Dedifferentiated amniotic fluid mesenchymal stem cell (primary cell): ENCODE measurements at regions not wholly inside any gene's neighbourhood (a gene's known extent, or its start where the extent isn't known, plus 50 kb on each side); places are given as distances from the start of the nearest gene placed in this dataset.

ENCODE experiments used
- DNase-seq: peaks from one replicate; pipeline ENCODE4 v3.0.0-alpha.2; 2016; ENCODE audit errors: extremely low spot score

DNA sequence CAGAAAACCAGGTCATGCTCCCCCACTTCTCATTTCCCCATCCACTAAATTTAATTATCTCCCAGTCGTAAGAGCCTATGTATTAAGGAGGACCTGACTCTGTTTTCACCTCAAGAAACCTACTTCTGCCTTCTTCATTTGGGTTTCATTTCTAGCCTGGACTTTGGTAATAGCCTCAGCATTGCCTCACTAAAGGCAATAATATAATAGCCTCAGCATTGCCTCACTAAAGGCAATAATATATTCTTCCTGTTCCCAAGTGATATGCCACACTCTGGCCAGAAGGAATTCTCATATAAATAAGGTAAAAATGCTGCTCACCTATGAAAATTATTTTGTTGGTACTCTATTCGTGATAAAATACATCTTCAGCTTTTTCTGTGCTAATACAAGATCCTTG, 993.9 kb downstream of the EFNB2 start:
- DNase-seq, result no peak

GRCh38 chr13:105538346-105538745, 997.1 kb downstream of the EFNB2 start:
- no peak for DNase-seq

DNA sequence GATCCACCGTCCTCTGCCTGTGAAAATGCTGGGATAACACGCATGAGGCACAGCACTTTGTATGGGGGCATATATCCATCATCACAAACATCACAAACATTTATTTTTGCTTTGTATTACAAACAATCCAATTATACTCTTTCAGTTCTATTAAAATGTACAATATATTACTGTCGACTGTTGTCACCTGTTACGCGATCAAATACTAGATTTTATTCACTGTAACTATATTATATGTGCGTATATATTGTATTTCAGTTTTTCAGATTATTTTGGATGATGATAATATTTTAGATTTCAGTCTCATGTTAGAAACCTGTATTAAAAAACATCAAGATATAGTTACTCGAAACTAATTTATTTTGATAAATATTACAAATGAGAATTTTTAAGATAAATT, 998.3 kb downstream of the EFNB2 start:
- no peak for DNase-seq

DNA sequence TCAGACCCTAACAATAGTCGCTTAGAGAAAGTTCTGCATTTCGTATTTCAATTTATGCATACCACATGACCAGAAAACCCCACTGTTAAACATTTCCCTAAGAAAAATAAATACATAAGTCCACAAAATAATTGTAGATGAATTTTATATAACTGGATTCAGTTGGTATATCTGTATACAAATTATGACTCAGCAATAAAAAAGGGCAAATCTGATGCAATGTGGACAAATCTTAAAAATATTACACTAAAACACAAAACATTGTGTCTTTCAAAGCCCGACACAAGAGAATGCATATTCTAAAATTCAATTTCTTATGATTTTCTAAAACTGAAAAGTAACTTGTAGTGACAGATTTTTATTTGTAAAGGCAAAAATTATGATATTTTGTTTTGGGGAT, 1005.0 kb downstream of the EFNB2 start:
- DNase-seq, result peak; percentile 18

DNA sequence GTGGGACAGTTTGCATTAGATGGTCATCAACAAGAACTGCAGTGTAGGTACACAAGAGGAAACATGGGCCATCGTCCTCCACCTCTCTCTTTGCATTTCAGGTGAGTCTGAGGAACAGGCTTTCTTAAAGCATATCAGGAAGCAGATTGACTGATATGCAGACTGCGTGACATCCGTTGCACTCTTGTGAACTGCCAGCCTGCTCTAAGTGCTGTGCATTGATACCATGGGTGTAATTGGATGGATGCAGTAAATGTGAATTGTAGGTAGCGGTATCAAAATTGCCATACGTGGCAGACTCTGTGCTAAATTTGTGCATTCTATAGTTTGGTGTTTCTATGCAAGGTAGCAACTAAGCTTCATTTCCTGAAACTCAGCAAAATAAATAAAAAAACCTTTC, 1008.3 kb downstream of the EFNB2 start:
- DNase-seq, result no peak

DNA sequence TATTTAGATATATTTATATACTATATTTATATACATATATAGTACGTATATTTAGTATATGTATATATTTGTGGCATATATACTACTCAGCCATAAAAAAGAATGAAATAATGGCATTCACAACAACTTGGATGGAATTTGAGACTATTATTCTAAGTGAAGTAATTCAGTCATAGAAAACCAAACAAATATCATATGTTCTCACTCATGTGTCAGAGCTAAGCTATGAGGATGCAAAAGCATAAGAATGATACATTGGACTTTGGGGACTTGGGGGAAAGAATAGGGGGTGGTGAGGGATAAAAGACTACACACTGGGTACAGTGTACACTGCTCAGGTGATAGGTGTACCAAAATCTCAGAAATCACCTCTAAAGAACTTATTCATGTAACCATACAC, 1015.7 kb downstream of the EFNB2 start:
- peak; percentile 54 for DNase-seq

DNA sequence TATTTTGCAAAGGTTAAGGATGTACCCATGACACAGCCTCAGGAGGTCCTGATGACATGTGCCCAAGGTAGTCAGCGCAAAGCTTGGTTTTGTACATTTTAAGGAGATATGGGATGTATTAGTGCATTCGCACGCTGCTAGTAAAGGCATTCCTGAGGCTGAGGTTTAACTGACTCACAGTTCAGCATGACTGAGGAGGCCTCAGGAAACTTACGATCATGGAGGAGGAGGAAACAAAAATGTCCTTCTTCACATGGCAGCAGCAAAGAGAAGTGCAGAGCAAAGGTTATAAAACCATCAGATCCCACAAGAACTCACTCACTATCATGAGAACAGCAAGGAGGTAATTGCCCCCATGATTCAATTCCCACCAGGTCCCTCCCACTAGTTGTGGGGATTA, 1017.4 kb downstream of the EFNB2 start:
- DNase-seq, result peak; percentile 21

- no peak for DNase-seq
Measured at GRCh38 chr13:105514401-105514800, 1021.1 kb downstream of the EFNB2 start.

DNA sequence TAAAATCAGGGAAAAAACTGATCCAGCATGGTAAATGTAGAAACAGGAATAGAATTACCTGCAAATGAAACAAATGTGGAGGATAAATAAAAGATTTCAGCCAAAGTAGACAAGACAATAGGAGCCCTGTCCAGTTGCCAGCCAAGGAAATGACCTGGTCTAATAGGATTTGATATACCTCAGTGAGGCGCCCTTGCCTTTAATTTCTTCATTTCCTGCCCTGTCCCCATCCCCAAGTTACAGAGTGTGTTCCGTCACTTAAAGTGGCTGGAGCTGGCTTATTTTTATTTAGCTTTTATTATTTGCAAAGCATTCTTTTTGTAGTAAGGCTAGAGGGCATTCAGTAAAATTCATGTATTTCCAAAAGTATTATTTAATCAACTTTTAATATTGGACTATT, 1022.0 kb downstream of the EFNB2 start:
- no peak for DNase-seq

DNA sequence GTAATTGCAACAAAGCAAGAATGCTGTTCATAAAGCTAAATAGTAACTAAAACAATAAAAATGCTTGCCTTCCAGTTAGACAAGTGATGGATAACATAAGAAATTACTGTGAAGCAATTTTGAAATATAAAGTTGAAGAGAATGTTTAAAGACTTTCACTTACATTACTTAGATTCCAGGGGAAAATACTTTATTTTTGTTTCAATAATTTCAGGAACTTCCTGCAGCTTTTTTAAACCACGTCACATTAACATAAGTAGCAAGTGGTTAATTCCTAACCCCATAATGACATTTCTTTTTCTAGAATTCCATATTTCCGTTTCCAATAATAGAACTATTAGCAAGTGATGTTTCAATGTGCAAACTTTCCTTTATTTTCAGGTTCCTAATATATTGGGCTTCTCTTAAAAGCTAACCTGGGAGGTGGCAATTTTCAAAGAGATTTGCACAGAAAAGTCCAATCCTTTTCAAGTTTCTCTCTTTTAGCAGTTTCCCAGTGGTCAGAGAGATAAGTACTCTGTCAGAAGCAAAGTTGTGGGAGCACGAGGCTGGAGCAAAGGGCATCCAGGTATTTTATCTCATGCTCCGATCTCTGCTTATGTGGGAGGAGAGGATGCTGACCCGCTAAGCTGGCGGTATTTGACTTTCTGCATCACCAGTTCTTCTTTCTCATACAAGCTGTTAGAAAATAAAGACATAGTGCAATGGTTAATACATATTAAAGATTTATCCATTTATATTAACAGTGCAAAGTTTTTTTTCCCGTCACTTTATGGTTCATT, 1025.3 kb downstream of the EFNB2 start:
- no peak for DNase-seq

DNA sequence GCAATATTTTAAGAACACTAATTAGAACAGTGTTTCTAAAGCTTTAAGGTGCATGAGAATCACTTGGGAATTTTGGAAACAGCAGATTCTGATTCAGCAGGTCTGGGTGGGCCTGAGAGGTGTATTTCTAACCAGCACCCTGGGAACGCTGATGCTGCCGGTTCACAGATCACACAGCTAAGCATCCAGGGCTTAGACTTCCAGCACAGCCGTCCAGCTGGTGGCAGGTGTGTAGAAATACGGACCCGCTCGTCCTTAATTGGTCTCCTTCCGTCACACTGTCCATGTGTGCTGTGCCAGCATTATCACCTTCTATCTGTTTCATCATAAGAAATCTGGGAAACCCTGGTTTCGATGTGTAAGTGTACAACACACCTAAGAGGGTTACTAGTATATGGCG, 1029.0 kb downstream of the EFNB2 start:
- no peak for DNase-seq

- no peak for DNase-seq
Measured at GRCh38 chr13:105502193-105502592, 1033.3 kb downstream of the EFNB2 start.

DNA sequence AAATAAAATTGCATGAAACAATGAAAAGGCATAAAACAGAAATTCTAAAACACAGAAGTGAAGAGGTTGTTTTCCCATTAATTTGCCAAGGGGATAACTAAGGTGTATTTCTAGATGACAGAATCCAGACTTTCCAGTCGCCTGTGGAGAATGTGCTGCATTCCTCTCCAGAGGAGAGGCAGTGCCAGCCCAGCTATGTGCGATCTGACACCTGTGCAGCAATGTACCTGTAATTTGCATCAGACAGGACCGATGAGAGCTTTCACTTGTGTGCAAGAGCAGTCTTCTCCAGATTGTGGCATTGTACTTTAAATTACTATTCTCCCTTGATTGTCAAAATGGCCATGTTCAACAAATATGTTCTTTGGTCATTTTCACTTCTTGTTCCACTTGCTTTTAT, 1037.9 kb downstream of the EFNB2 start:
- no peak for DNase-seq

GRCh38 chr13:105492216-105492615, 1043.2 kb downstream of the EFNB2 start:
- no peak for DNase-seq

- no peak for DNase-seq
Measured at GRCh38 chr13:105491345-105491744, 1044.1 kb downstream of the EFNB2 start.

GRCh38 chr13:105485081-105485480, 1050.4 kb downstream of the EFNB2 start:
- no peak for DNase-seq

DNA sequence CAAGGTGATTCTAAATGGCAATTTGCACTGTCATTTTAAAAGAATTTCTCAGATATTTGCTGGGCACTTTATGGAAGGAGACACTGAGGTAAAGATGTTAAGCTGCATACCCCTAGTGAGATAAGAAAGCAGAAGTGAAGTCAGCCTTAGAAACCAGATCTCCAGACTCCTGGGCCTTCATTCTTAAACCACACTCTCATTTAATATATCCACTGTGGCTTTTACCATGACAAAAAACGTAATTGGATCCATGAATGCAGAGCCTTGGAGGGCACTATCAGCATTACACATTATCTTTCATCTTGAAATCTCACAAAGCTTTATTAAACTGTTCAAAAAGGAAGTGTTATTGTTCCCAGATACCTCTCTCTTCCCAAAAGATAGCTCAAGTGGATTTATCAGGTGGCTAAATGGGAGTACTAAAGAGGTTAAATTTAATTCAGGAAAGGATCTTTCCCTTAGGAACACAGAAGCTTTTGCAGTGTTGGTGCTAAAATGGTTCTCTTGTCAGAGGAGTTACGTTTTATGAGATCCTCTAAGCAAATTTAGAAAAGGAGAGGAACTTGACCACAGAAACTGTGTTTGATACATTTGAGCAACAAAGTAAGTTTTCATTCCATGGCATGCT, 1060.4 kb downstream of the EFNB2 start:
- no peak for DNase-seq

DNA sequence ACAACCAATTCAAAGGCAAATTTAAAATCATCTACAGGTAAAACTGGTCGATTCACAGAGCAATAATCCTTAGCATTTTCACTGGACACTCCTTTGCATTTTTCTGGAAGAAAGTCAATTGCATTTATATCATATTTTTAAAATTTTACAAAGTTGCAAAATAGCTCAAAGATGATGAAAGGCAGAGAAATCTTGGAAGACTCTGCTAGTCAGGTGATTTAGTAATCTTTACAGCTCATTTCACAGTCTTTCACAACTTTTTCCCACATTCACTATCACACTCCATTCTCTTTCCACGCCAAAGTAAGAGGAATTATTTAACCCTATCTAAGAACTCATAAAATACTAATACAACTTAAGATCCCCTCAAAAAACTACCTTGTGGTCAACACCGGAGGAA, 1063.8 kb downstream of the EFNB2 start:
- peak; percentile 84 for DNase-seq

- DNase-seq, result no peak
Measured at GRCh38 chr13:105466376-105466775, 1069.1 kb downstream of the EFNB2 start.

GRCh38 chr13:105465745-105466144, 1069.7 kb downstream of the EFNB2 start, which contains the start of gene DAOA:
DAOA (plus strand) TSS chr13:105466045.
- no peak for DNase-seq

DNA sequence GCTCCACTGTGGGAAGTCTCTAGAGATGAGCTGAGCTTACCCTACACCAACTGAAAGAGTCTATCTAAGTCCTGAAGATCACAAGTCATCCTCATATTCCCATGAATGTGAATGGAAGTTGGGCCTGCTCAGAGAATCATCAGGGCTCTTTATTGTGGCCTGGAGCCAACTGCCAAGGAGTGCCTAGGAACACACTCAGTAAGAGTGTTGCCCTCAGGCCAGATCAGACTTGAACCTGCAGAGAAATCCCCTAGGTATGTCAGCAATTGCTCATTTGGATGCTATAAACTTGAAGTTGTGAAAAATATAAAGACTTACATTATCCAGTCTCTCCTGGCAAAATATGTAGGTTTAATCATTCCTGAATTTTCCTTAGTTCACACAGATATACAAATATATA, 1070.2 kb downstream of the EFNB2 start:
- no peak for DNase-seq

- no peak for DNase-seq
Measured at GRCh38 chr13:105464249-105464648, 1071.2 kb downstream of the EFNB2 start.

DNA sequence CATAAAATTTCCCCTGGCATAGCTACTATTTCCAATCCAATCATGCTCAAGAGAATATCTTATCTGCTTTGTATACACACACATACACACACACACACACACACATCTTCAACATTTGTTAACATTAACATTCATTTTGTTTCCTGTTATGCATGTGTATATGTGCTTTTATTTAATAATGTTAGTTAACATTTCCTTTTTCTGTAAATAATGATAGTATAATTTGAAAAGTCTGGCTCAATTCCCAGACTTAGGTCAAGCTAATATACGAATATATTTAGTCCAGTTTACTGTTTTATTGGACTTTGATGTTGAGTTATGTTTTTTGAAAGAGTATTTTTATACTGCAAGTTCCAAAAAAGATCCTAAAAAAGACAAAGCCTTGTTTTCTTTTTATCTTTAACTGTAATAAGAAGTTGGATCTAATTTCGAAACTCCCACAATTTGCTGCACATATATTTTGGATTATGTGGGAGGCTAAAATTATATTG, 1072.4 kb downstream of the EFNB2 start:
- DNase-seq, result no peak
